ENCODE measurements at regions not wholly inside any gene's neighbourhood (a gene's known extent, or its start where the extent isn't known, plus 50 kb on each side); places are given as distances from the start of the nearest gene placed in this dataset.
"Not testable (repeated sequence)": the region's sequence is repeated elsewhere in the genome, so short reads cannot be mapped to it uniquely, and the experiment has no call there.

- TF ChIP-seq, protein P1, sequence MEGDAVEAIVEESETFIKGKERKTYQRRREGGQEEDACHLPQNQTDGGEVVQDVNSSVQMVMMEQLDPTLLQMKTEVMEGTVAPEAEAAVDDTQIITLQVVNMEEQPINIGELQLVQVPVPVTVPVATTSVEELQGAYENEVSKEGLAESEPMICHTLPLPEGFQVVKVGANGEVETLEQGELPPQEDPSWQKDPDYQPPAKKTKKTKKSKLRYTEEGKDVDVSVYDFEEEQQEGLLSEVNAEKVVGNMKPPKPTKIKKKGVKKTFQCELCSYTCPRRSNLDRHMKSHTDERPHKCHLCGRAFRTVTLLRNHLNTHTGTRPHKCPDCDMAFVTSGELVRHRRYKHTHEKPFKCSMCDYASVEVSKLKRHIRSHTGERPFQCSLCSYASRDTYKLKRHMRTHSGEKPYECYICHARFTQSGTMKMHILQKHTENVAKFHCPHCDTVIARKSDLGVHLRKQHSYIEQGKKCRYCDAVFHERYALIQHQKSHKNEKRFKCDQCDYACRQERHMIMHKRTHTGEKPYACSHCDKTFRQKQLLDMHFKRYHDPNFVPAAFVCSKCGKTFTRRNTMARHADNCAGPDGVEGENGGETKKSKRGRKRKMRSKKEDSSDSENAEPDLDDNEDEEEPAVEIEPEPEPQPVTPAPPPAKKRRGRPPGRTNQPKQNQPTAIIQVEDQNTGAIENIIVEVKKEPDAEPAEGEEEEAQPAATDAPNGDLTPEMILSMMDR (IDR thresholded peaks at IDR 0.05 in 2 of 3, conservative IDR thresholded peaks at IDR 0.05 in 1 of 3; ENCODE audit: borderline replicate concordance in 1 of 3, insufficient read depth in 1 of 3, low read depth in 2 of 3, low read length in 2 of 3): not testable (repeated sequence)
- TF ChIP-seq EGR1 (IDR thresholded peaks at IDR 0.05; ENCODE audit: low read depth); EZH2 (IDR thresholded peaks at IDR 0.05); ATF3 (IDR thresholded peaks at IDR 0.05); SRF (IDR thresholded peaks at IDR 0.05; ENCODE audit: low read depth); POLR2AphosphoS5 (IDR thresholded peaks at IDR 0.05; ENCODE audit: low read depth, low read length); FOSL1 (IDR thresholded peaks at IDR 0.05; ENCODE audit: low read depth): not testable (repeated sequence)
These were observed 156.6 kb upstream of the NAMPT start for GRCh38 chr7:106441343-106441742.

Measured in HCT116 (cell line).